Liver (tissue), 8 donors: ENCODE measurements at regions not wholly inside any gene's neighbourhood (a gene's known extent, or its start where the extent isn't known, plus 50 kb on each side); places are given as distances from the start of the nearest gene placed in this dataset.

ENCODE experiments used
- DNase-seq: peaks from one replicate; pipeline ENCODE4 v3.0.0-alpha.2; 2017; ENCODE audit warnings: low spot score
- H3K27ac ChIP-seq, 2 donors: one replicate each; pipeline ENCODE4 v1.7.0; 2013; ENCODE audit warnings: inconsistent platforms in 2 of 2, low read length in 2 of 2, control low read depth in 1 of 2, low read depth in 1 of 2, mild to moderate bottlenecking in 1 of 2
- H3K27me3 ChIP-seq, 4 donors: one replicate each; pipeline versions ENCODE4 v1.6.1 to v1.7.0; 2013; ENCODE audit warnings: low read length in 3 of 4, inconsistent platforms in 1 of 4, mild to moderate bottlenecking in 1 of 4, moderate library complexity in 1 of 4; ENCODE audit not compliant: control insufficient read depth in 4 of 4, insufficient read depth in 4 of 4
- H3K36me3 ChIP-seq, 4 donors: one replicate each; pipeline versions ENCODE4 v1.6.1 to v1.7.0; 2013; ENCODE audit warnings: low read length in 3 of 4, mild to moderate bottlenecking in 3 of 4, low read depth in 1 of 4, moderate library complexity in 1 of 4; ENCODE audit not compliant: control insufficient read depth in 4 of 4, insufficient read depth in 3 of 4
- H3K4me1 ChIP-seq, 4 donors: one replicate each; pipeline versions ENCODE4 v1.6.1 to v1.7.0; 2013; ENCODE audit warnings: low read length in 3 of 4, mild to moderate bottlenecking in 3 of 4, moderate library complexity in 1 of 4; ENCODE audit not compliant: control insufficient read depth in 4 of 4, insufficient read depth in 4 of 4
- H3K4me3 ChIP-seq, 3 donors: one replicate each; pipeline versions ENCODE4 v1.6.1 to v1.7.0; 2013; ENCODE audit warnings: low read length in 3 of 3, control low read depth in 1 of 3, low read depth in 1 of 3, mild to moderate bottlenecking in 1 of 3
- H3K9ac ChIP-seq, 2 donors: one replicate each; pipeline ENCODE4 v1.7.0; 2013; ENCODE audit warnings: low read length in 2 of 2, mild to moderate bottlenecking in 2 of 2, moderate library complexity in 2 of 2, control low read depth in 1 of 2, low read depth in 1 of 2
- H3K9me3 ChIP-seq, 4 donors: one replicate each; pipeline versions ENCODE4 v1.6.1 to v1.7.0; 2013; ENCODE audit warnings: low read length in 3 of 4; ENCODE audit not compliant: control insufficient read depth in 4 of 4
- CTCF ChIP-seq: fragments of 150-350 bp; IDR thresholded peaks from 2 replicates; pipeline ENCODE4 v1.5.1; 2017; ENCODE audit warnings: improper control_type of control experiment, low read depth, low read length; ENCODE audit not compliant: missing input control
- EGR1 ChIP-seq, 2 donors: IDR thresholded peaks; 2 replicates each; pipeline ENCODE4 v1.6.1; 2016 to 2018; ENCODE audit warnings: antibody characterized with exemption in 2 of 2, low read depth in 2 of 2
- FOXA1 ChIP-seq: IDR thresholded peaks from 2 replicates; pipeline ENCODE4 v1.6.1; 2016; ENCODE audit warnings: antibody characterized with exemption
- FOXA2 ChIP-seq: IDR thresholded peaks from 2 replicates; pipeline ENCODE4 v1.6.1; 2016; ENCODE audit warnings: antibody characterized with exemption
- GABPA ChIP-seq, 2 donors: IDR thresholded peaks in 1 of 2; conservative IDR thresholded peaks in 1 of 2; 2 replicates each; pipeline ENCODE4 v1.6.1; 2016; ENCODE audit warnings: antibody characterized with exemption in 2 of 2, mild to moderate bottlenecking in 1 of 2, moderate library complexity in 1 of 2
- HNF4A ChIP-seq, 2 donors: conservative IDR thresholded peaks; 2 replicates each; pipeline ENCODE4 v1.6.1; 2016; ENCODE audit warnings: antibody characterized with exemption in 2 of 2, mild to moderate bottlenecking in 2 of 2
- JUND ChIP-seq, 2 donors: IDR thresholded peaks; 2 replicates each; pipeline ENCODE4 v1.6.1; 2016; ENCODE audit warnings: antibody characterized with exemption in 2 of 2
- NR2F2 ChIP-seq: IDR thresholded peaks from 2 replicates; pipeline ENCODE4 v1.6.1; 2016; ENCODE audit warnings: antibody characterized with exemption
- RAD21 ChIP-seq, 2 donors: IDR thresholded peaks; 2 replicates each; pipeline ENCODE4 v1.6.1; 2016; ENCODE audit warnings: antibody characterized with exemption in 2 of 2, mild to moderate bottlenecking in 2 of 2
- REST ChIP-seq: IDR thresholded peaks from 2 replicates; pipeline ENCODE4 v1.6.1; 2016; ENCODE audit warnings: antibody characterized with exemption, mild to moderate bottlenecking
- RXRA ChIP-seq, 2 donors: IDR thresholded peaks; 2 replicates each; pipeline ENCODE4 v1.6.1; 2017 to 2018; ENCODE audit warnings: antibody characterized with exemption in 2 of 2, mild to moderate bottlenecking in 1 of 2
- TAF1 ChIP-seq: conservative IDR thresholded peaks from 2 replicates; pipeline ENCODE4 v1.6.1; 2016; ENCODE audit warnings: antibody characterized with exemption, mild to moderate bottlenecking
- YY1 ChIP-seq: IDR thresholded peaks from 2 replicates; pipeline ENCODE4 v1.6.1; 2016; ENCODE audit warnings: antibody characterized with exemption, mild to moderate bottlenecking
- ZBTB33 ChIP-seq: IDR thresholded peaks from 2 replicates; pipeline ENCODE4 v1.6.1; 2016; ENCODE audit warnings: antibody characterized with exemption
- WGBS: extraction: QIAGEN DNeasy Blood & Tissue Kit; methylation state at CpG from one replicate; pipeline ENCODE4 v1.1.7; 2013; 5-methylcytosine and 5-hydroxymethylcytosine counted together
- TF ChIP-seq, protein P1 (sequence below): IDR thresholded peaks from 2 replicates; pipeline ENCODE4 v1.6.1; 2016; ENCODE audit warnings: antibody characterized with exemption
- TF ChIP-seq, protein P2 (sequence below): IDR thresholded peaks from 2 replicates; pipeline ENCODE4 v1.6.1; 2016; ENCODE audit warnings: antibody characterized with exemption
- donor health status: healthy.
- donor health status: healthy.
- donor health status: healthy.
- donor health status: healthy.
- donor health status: healthy.

- H3K36me3 ChIP-seq, result no peaks in the 10 kb centered on the region
- no peaks in the 10 kb centered on the region for H3K27me3 ChIP-seq
- DNase-seq, result no peak
- no peak overlapping the region for H3K4me3 ChIP-seq
- 93% methylated on average over 10 of the region's 10 CpGs for WGBS
- no peak overlapping the region for H3K9ac ChIP-seq
- H3K9me3 ChIP-seq, result no peaks in the 10 kb centered on the region
- H3K4me1 ChIP-seq, result peaks cover 0 to 4% (median 0%) of the 10 kb centered on the region in 4 donors
- TF ChIP-seq EGR1 (IDR thresholded peaks at IDR 0.05; ENCODE audit: low read depth in 2 of 2) (no peak), CTCF (no peak), TAF1 (no peak), FOXA1 (no peak), GABPA (IDR thresholded peaks at IDR 0.05 in 1 of 2, conservative IDR thresholded peaks at IDR 0.05 in 1 of 2) (no peak), YY1 (no peak), RAD21 (IDR thresholded peaks at IDR 0.05) (no peak), JUND (IDR thresholded peaks at IDR 0.05) (no peak), RXRA (IDR thresholded peaks at IDR 0.05) (no peak), NR2F2 (no peak), ZBTB33 (no peak), FOXA2 (no peak), REST (no peak), HNF4A (conservative IDR thresholded peaks at IDR 0.05) (no peak)
- TF ChIP-seq, protein P1, sequence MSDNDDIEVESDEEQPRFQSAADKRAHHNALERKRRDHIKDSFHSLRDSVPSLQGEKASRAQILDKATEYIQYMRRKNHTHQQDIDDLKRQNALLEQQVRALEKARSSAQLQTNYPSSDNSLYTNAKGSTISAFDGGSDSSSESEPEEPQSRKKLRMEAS, result no peak
- TF ChIP-seq, protein P2, sequence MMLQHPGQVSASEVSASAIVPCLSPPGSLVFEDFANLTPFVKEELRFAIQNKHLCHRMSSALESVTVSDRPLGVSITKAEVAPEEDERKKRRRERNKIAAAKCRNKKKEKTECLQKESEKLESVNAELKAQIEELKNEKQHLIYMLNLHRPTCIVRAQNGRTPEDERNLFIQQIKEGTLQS, result no peak
- H3K27ac ChIP-seq, result no peak overlapping the region
Measured at GRCh38 chr9:91073049-91073810, 271.6 kb downstream of the SYK start.
